Osteoblast (primary cell): ENCODE measurements at regions not wholly inside any gene's neighbourhood (a gene's known extent, or its start where the extent isn't known, plus 50 kb on each side); places are given as distances from the start of the nearest gene placed in this dataset.

ENCODE experiments used
- DNase-seq: peaks from one replicate; pipeline ENCODE4 v3.0.0; 2011; ENCODE audit warnings: low spot score, mixed read lengths; ENCODE audit not compliant: insufficient read length; ENCODE audit errors: missing footprints
- H2AFZ ChIP-seq: 2 replicates; pipeline ENCODE4 v1.6.0; 2011; ENCODE audit warnings: mild to moderate bottlenecking, low read length
- H3K27ac ChIP-seq: 2 replicates; pipeline ENCODE4 v1.5.1; 2011; ENCODE audit warnings: mild to moderate bottlenecking, low read depth, low read length, moderate library complexity
- H3K27me3 ChIP-seq: 2 replicates; pipeline ENCODE4 v1.6.0; 2012; ENCODE audit warnings: mild to moderate bottlenecking, control low read depth, inconsistent platforms, low read length, moderate library complexity; ENCODE audit not compliant: insufficient read depth
- H3K36me3 ChIP-seq: 2 replicates; pipeline ENCODE4 v1.5.1; 2011; ENCODE audit warnings: mild to moderate bottlenecking, low read length, control low read depth, moderate library complexity; ENCODE audit not compliant: insufficient read depth
- H3K4me1 ChIP-seq: 2 replicates; pipeline ENCODE4 v1.5.1; 2011; ENCODE audit warnings: mild to moderate bottlenecking, low read length, control low read depth, moderate library complexity; ENCODE audit not compliant: insufficient read depth
- H3K4me2 ChIP-seq: 2 replicates; pipeline ENCODE4 v1.6.0; 2011; ENCODE audit warnings: mild to moderate bottlenecking, low read length; ENCODE audit not compliant: insufficient read depth
- H3K4me3 ChIP-seq: fragments of 200-600 bp; sonication (generic); 3 replicates; pipeline ENCODE4 v1.5.1; 2012; ENCODE audit warnings: mild to moderate bottlenecking, low read length, inconsistent platforms; ENCODE audit not compliant: insufficient read depth
- H3K79me2 ChIP-seq: 2 replicates; pipeline ENCODE4 v1.6.0; 2012; ENCODE audit warnings: mild to moderate bottlenecking, low read length, control low read depth, inconsistent platforms; ENCODE audit not compliant: insufficient read depth
- H3K9me3 ChIP-seq: 2 replicates; pipeline ENCODE4 v1.5.1; 2011; ENCODE audit warnings: low read depth, low read length, control low read depth
- H4K20me1 ChIP-seq: 2 replicates; pipeline ENCODE4 v1.6.0; 2012; ENCODE audit warnings: mild to moderate bottlenecking, low read length, control low read depth; ENCODE audit not compliant: insufficient read depth
- TF ChIP-seq, protein P1 (sequence below): IDR thresholded peaks from 2 replicates; pipeline ENCODE4 v1.5.1; 2011; ENCODE audit warnings: mild to moderate bottlenecking, low read depth, low read length, moderate library complexity; ENCODE audit errors: extremely low read depth

DNA sequence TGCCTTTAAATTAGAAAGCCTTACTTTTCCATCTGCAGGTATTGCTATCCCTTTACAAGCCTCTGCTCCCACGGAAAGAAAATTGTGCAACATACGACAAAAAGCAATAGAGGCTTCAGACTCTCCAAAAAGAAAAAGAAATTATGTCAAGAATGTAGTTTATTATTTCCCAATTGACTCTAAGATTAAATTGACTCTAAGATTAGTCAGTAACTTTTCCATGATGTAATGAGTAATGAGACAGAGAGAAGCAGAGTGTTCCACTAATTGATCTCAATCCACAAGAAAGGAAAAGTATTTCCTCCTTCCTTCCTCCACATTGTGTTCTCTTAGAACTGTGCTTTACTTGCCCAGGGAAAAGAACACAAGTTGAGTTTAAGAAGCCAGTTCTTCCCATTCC lies 345.7 kb upstream of the HS3ST1 start:
- no peak for DNase-seq
- no peaks in the 10 kb centered on the region for H3K27me3 ChIP-seq
- no peaks in the 10 kb centered on the region for H3K36me3 ChIP-seq
- H4K20me1 ChIP-seq = no peaks in the 10 kb centered on the region
- H3K4me2 ChIP-seq = no peak overlapping the region
- H2AFZ ChIP-seq = no peak overlapping the region
- no peak overlapping the region for H3K4me3 ChIP-seq
- H3K79me2 ChIP-seq = no peaks in the 10 kb centered on the region
- H3K9me3 ChIP-seq = no peaks in the 10 kb centered on the region
- H3K4me1 ChIP-seq = no peaks in the 10 kb centered on the region
- H3K27ac ChIP-seq = no peak overlapping the region
- TF ChIP-seq, protein P1, sequence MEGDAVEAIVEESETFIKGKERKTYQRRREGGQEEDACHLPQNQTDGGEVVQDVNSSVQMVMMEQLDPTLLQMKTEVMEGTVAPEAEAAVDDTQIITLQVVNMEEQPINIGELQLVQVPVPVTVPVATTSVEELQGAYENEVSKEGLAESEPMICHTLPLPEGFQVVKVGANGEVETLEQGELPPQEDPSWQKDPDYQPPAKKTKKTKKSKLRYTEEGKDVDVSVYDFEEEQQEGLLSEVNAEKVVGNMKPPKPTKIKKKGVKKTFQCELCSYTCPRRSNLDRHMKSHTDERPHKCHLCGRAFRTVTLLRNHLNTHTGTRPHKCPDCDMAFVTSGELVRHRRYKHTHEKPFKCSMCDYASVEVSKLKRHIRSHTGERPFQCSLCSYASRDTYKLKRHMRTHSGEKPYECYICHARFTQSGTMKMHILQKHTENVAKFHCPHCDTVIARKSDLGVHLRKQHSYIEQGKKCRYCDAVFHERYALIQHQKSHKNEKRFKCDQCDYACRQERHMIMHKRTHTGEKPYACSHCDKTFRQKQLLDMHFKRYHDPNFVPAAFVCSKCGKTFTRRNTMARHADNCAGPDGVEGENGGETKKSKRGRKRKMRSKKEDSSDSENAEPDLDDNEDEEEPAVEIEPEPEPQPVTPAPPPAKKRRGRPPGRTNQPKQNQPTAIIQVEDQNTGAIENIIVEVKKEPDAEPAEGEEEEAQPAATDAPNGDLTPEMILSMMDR = no peak

DNA sequence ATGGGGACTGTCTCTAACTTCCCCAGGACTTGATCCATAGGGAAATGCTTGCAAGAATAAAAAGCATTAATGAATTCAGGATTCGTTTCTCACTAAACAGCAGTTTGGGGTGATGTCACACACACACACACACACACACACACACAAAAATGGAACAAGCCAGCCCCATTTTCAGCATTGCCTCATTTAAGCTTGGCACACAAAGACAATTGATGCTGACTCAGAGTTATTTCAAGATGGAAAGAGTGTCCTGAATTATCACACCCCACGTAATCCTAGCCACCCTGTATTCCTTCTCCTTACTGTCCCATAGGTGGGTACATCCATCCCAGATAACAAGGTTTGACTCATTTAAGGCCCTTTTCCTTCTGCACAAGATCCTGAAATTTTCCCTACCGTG lies 345.1 kb upstream of the HS3ST1 start:
- Histone ChIP-seq H3K79me2 (no peaks in the 10 kb centered on the region), H3K9me3 (no peaks in the 10 kb centered on the region), H3K4me2 (no peak overlapping the region), H4K20me1 (no peaks in the 10 kb centered on the region), H3K27me3 (no peaks in the 10 kb centered on the region), H3K27ac (no peak overlapping the region), H3K36me3 (no peaks in the 10 kb centered on the region), H3K4me3 (no peak overlapping the region), H3K4me1 (no peaks in the 10 kb centered on the region), H2AFZ (no peak overlapping the region)
- DNase-seq = no peak
- TF ChIP-seq, protein P1 = no peak

DNA sequence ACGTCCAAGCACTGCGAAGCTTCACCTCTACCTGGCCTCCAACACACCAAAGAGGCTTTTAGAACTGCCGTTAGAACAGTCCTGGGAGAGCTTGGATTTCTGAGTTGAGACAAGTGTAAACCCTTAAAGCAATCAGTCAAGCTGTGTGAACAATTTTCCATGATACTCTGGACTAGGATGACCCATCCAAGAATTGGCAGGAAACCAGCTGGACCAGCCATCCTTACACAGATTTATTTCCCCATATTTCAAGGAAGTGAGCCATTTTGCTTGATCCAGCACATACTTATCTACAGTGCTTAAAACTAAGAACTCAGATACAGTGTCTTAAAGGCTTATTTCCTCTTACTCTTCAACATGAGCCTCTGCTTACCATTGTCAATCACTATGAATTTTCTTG lies 340.7 kb upstream of the HS3ST1 start:
- no peak for DNase-seq
- no peak overlapping the region for H2AFZ ChIP-seq
- H3K9me3 ChIP-seq = no peaks in the 10 kb centered on the region
- no peaks in the 10 kb centered on the region for H3K4me1 ChIP-seq
- TF ChIP-seq, protein P1 = no peak
- H3K27me3 ChIP-seq = no peaks in the 10 kb centered on the region
- H3K4me3 ChIP-seq = no peak overlapping the region
- no peaks in the 10 kb centered on the region for H4K20me1 ChIP-seq
- H3K27ac ChIP-seq = no peak overlapping the region
- no peak overlapping the region for H3K4me2 ChIP-seq
- H3K79me2 ChIP-seq = no peaks in the 10 kb centered on the region
- H3K36me3 ChIP-seq = no peaks in the 10 kb centered on the region

DNA sequence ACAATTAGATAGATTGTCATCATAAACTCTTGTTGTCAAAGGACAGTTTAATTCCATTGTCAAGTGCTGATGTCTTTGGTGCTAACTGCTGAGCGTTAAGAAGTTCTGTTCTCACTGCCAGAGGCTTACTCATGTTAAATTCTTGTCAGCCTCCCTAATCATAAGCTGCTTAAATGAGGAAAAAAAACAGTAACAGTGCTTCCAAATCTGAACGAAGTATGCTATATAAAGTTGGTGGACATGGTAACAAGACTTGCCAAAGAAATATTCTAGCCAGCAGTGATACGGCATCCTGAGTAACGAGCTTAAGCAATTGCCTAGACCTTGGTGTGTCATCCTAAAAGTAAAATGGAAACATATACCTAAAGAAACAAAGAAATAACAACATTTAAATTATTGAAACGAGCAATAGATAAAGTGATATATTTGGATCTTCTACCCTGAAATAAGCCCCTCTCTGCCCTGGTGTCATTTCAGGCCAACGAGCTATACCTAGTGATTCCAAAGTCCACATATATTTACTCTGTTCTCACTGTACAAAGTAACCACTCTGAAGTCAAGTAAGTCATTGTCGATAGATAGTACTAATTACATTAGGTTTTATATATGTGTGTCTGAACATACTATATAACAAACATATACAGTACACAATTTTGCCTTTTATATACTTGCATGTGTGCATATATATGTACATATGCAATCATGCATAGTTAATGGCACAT lies 339.7 kb upstream of the HS3ST1 start:
- no peak for DNase-seq
- H4K20me1 ChIP-seq = no peaks in the 10 kb centered on the region
- H2AFZ ChIP-seq = no peak overlapping the region
- no peak overlapping the region for H3K27ac ChIP-seq
- TF ChIP-seq, protein P1 = no peak
- H3K27me3 ChIP-seq = no peaks in the 10 kb centered on the region
- H3K9me3 ChIP-seq = no peaks in the 10 kb centered on the region
- H3K79me2 ChIP-seq = no peaks in the 10 kb centered on the region
- H3K4me3 ChIP-seq = no peak overlapping the region
- H3K4me2 ChIP-seq = no peak overlapping the region
- no peaks in the 10 kb centered on the region for H3K36me3 ChIP-seq
- H3K4me1 ChIP-seq = no peaks in the 10 kb centered on the region
